HFF-Myc (cell line): ENCODE measurements at regions not wholly inside any gene's neighbourhood (a gene's known extent, or its start where the extent isn't known, plus 50 kb on each side); places are given as distances from the start of the nearest gene placed in this dataset.

ENCODE experiments used
- DNase-seq: peaks from one replicate; pipeline ENCODE4 v3.0.0-alpha.2; 2011; ENCODE audit warnings: low read depth; ENCODE audit errors: extremely low read depth
- H3K4me3 ChIP-seq: replicated peaks from 2 replicates; pipeline ENCODE4 v1.5.1; 2011; ENCODE audit warnings: low read depth, mild to moderate bottlenecking, control low read depth, low read length
- TF ChIP-seq, protein P1 (sequence below): IDR thresholded peaks from 2 replicates; pipeline ENCODE4 v1.5.1; 2012; ENCODE audit warnings: mild to moderate bottlenecking, low read depth, low read length, control low read depth; ENCODE audit errors: missing control alignments

DNA sequence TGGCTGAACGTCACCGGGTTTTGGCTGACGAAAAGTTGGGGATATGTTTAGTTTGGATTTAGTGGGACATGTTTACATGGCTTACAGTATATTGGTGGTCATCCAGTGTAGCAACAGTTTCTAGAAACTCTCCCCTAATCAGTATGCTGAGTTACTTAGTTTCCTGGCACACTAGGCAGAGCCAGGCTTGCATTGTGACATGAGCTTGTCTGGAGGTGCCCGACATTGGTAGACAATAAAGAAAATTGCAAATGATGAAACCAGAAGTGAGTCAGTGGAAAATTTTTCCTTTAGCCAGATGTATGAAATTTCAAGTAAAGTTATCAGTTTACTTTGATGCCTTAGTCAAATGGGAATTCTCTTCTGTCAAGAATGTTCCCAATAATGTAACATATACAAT is 276.1 kb downstream of the RDH14 start:
- no peak for DNase-seq
- H3K4me3 ChIP-seq, result no peak overlapping the region
- TF ChIP-seq, protein P1, sequence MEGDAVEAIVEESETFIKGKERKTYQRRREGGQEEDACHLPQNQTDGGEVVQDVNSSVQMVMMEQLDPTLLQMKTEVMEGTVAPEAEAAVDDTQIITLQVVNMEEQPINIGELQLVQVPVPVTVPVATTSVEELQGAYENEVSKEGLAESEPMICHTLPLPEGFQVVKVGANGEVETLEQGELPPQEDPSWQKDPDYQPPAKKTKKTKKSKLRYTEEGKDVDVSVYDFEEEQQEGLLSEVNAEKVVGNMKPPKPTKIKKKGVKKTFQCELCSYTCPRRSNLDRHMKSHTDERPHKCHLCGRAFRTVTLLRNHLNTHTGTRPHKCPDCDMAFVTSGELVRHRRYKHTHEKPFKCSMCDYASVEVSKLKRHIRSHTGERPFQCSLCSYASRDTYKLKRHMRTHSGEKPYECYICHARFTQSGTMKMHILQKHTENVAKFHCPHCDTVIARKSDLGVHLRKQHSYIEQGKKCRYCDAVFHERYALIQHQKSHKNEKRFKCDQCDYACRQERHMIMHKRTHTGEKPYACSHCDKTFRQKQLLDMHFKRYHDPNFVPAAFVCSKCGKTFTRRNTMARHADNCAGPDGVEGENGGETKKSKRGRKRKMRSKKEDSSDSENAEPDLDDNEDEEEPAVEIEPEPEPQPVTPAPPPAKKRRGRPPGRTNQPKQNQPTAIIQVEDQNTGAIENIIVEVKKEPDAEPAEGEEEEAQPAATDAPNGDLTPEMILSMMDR, result no peak

DNA sequence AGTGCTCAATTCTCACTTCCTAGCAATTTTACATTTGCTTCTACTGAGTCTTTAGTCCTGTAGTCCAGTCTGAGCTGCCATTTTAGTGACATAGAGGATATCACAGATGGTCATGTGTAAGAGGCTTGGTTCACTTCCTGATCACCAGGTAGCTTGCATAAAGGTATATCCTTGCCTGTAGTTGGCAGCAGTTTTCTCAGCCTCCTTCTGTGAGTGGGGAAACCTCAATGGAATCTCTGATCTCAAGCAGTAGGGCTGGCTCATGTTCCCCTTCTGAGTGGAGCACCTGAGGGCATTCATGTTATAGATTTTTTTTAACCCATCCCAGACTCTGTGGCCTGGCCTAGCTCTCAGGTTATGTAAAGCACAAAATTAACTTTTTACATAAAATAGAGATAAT is 278.4 kb downstream of the RDH14 start:
- TF ChIP-seq, protein P1, result no peak
- no peak overlapping the region for H3K4me3 ChIP-seq
- DNase-seq, result no peak

DNA sequence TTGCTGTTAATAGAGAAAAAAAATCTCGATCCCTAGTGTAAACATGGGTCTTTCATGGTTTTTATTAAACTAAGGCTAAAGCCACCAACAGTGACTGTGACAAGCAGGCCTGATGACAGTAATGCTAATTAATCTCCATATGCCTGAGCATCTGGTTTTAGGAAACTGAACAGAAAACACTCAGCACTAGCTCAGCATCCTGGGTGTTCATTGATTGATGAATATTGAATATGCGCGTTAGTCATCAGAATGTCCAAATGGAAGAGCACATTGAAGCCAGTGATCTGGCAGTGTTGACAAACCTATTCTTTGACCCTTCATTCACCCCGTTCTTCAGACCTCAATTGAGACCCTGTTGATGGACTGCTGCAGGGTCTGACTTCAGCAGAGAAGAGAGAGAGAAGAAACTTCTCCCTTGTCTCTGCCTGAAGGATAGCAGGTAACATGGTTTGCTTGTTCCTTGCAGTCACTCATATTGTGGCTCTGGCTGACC is 283.8 kb downstream of the RDH14 start:
- no peak for DNase-seq

DNA sequence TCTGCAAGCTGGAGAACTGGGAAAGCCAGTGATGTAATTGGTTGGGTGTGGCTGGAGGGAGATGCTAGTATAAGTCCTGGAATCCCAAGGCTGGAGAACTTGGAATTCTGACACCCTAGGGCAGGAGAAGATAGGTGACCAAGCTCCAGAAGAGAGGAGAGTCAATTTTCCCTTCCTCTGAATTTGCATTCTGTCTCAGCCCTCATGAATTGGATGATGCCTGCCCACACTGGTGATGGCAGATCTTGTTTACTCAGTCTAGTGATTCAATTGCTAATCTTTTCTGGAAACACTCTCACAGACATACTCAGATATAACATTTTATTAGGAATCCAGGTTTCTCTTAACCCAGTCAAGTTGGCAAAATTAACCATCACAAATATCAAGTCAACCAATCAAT is 287.2 kb downstream of the RDH14 start:
- no peak for DNase-seq
- H3K4me3 ChIP-seq, result no peak overlapping the region
- TF ChIP-seq, protein P1, result no peak

More for the DNA sequence above, 283.8 kb downstream of the RDH14 start:
- no peak overlapping the region for H3K4me3 ChIP-seq
- TF ChIP-seq, protein P1, result no peak

DNA sequence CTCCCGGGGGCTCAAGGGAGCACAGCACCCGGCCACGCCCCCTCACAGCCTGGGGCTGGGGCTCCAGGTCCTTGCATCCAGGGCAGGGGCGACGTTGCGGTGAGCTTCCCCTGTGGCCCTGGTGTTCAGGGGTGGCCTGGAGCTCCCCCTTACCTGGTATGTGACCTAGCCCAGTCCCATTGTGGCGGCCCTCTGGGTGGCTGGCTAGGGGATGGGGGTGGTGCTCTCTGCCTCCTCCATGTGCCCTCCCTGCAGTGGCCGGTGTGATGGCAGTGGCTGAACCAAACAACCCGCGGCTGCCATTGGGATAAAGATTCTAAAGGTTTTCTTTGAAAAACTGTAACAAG is 288.3 kb downstream of the RDH14 start:
- TF ChIP-seq, protein P1, result no peak
- no peak for DNase-seq
- no peak overlapping the region for H3K4me3 ChIP-seq

DNA sequence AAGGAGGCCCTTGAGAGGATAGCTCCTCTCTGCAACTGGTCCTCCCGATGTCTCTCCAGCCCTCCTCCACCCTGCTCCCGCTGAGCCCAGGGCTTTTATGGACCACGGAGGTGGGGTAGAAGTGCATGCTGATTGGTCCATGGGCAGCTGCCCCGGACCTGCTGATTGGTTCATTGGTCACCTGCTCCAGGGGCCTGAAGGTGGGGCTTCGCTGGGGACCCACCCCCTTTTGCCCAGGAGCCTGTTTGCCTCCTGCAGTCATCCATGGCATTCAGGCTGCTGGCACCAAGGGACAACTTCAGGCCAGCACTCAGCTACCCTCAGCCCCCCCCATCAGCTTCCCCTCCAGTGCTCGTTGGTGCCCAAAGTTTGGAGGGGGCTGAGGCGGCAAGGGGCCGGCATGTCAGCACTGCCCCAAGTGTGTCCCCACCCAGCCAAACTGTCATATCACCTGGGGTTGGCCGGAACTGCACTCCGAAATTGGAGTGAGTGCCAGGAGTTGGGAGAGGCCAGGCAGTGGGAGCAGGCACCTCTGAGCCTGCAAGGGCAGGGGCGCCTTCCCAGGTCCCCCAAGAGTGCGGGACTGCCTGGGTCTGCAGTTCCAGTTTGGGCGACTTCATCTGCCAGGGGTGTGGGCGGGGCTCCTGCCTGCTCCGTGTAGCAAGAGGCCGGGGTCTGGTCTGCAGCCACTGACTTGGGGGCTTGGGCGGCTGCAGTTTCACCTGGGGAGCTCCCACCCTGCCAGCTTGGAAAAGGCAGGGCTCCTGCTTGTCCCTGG is 288.9 kb downstream of the RDH14 start:
- DNase-seq, result no peak
- no peak overlapping the region for H3K4me3 ChIP-seq
- TF ChIP-seq, protein P1, result no peak
